ENCODE measurements at regions not wholly inside any gene's neighbourhood (a gene's known extent, or its start where the extent isn't known, plus 50 kb on each side); places are given as distances from the start of the nearest gene placed in this dataset.

DNA sequence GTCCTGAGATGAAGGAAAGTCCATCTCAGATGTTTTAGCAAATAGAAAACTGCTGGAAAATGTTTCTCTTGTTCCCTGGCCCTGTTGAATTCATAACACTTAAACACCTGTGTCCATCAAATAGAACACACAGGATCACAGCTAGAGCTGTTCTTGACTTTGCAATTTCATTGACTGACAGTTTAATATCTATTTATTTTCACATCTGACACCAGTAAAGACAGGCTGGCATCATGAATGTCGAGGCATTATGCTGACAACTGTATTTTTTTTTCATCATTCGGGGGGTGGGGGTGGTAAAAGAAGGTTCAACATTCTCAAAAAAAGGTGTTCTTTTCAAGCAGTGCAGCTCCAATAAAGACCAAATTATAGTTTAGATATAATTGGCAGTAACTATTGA is 591.2 kb upstream of the PTBP2 start:
- H3K27me3 ChIP-seq (ENCODE audit: control insufficient read depth in 2 of 2, insufficient read depth in 2 of 2, low read length in 2 of 2) = no peaks in the 10 kb centered on the region
- H2AFZ ChIP-seq (ENCODE audit: low read depth, low read length) = no peak overlapping the region
- no peaks in the 10 kb centered on the region for H3K4me1 ChIP-seq (ENCODE audit: control insufficient read depth, extremely low read depth, insufficient read depth, low read length)
- H3K27ac ChIP-seq (ENCODE audit: insufficient read depth, low read depth, low read length) = no peak overlapping the region
- dilution Hi-C loops (cut with MboI; ENCODE audit: extremely low pct_ligation_motif_present, low sequenced_read_pairs) = no loop called here
- no peak overlapping the region for H3K4me2 ChIP-seq (ENCODE audit: insufficient read depth, low read length)
- no peaks in the 10 kb centered on the region for H3K79me2 ChIP-seq (ENCODE audit: control insufficient read depth, insufficient read depth, low read length)
- no peak for FAIRE-seq
- no peaks in the 10 kb centered on the region for H3K9me3 ChIP-seq (replicated peaks; ENCODE audit: control insufficient read depth, insufficient read depth, low read length)
- H3K36me3 ChIP-seq (ENCODE audit: control insufficient read depth in 2 of 2, extremely low read depth in 1 of 2, insufficient read depth in 2 of 2, low read length in 2 of 2) = no peaks in the 10 kb centered on the region
- ChIA-PET POLR2A (no interaction called here), CTCF (no interaction called here)
- no peaks in the 10 kb centered on the region for H4K20me1 ChIP-seq (replicated peaks; ENCODE audit: control insufficient read depth, extremely low read depth, insufficient read depth, low read length)
- TF ChIP-seq EZH2 (IDR thresholded peaks at IDR 0.05; ENCODE audit: borderline replicate concordance, low read depth, low read length, severe bottlenecking) (no peak), GATA2 (IDR thresholded peaks at IDR 0.05; ENCODE audit: insufficient read depth, insufficient read length, low read depth, low read length) (no peak), JUN (IDR thresholded peaks at IDR 0.05; ENCODE audit: borderline replicate concordance, insufficient read depth, insufficient read length, low read depth) (no peak), FOS (IDR thresholded peaks at IDR 0.05; ENCODE audit: borderline replicate concordance, insufficient read depth, low read length) (no peak), POLR2AphosphoS5 (IDR thresholded peaks at IDR 0.05; ENCODE audit: insufficient read depth, low read depth, low read length) (no peak), POLR2A (IDR thresholded peaks at IDR 0.05; ENCODE audit: low read depth, low read length) (no peak), MYC (IDR thresholded peaks at IDR 0.05; ENCODE audit: low read depth, low read length) (no peak)
- TF ChIP-seq, protein P1, sequence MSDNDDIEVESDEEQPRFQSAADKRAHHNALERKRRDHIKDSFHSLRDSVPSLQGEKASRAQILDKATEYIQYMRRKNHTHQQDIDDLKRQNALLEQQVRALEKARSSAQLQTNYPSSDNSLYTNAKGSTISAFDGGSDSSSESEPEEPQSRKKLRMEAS (IDR thresholded peaks at IDR 0.05; ENCODE audit: insufficient read depth, insufficient read length) = no peak
- TF ChIP-seq, protein P2, sequence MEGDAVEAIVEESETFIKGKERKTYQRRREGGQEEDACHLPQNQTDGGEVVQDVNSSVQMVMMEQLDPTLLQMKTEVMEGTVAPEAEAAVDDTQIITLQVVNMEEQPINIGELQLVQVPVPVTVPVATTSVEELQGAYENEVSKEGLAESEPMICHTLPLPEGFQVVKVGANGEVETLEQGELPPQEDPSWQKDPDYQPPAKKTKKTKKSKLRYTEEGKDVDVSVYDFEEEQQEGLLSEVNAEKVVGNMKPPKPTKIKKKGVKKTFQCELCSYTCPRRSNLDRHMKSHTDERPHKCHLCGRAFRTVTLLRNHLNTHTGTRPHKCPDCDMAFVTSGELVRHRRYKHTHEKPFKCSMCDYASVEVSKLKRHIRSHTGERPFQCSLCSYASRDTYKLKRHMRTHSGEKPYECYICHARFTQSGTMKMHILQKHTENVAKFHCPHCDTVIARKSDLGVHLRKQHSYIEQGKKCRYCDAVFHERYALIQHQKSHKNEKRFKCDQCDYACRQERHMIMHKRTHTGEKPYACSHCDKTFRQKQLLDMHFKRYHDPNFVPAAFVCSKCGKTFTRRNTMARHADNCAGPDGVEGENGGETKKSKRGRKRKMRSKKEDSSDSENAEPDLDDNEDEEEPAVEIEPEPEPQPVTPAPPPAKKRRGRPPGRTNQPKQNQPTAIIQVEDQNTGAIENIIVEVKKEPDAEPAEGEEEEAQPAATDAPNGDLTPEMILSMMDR (IDR thresholded peaks at IDR 0.05; ENCODE audit: extremely low read depth in 1 of 2, insufficient read depth in 1 of 2, low read depth in 1 of 2, low read length in 2 of 2) = no peak
- intact Hi-C loops (cut with micrococcal nuclease) = no loop called here
- no peak overlapping the region for H3K9ac ChIP-seq (replicated peaks; ENCODE audit: extremely low read depth, insufficient read depth, low read length)
- H3K9me1 ChIP-seq (replicated peaks; ENCODE audit: control insufficient read depth, extremely low read depth, insufficient read depth, low read length) = no peaks in the 10 kb centered on the region
- no peak overlapping the region for H3K4me3 ChIP-seq (replicated peaks in 1 of 3; ENCODE audit: insufficient read depth in 1 of 3, low read depth in 1 of 3, low read length in 3 of 3)
- no TSS peak for BruUV-seq (replicated peaks)
- DNase-seq (ENCODE audit: low read depth, low spot score) = no peak

All from endothelial cell of umbilical vein (primary cell).